Aorta (tissue), 5 donors: ENCODE measurements at regions not wholly inside any gene's neighbourhood (a gene's known extent, or its start where the extent isn't known, plus 50 kb on each side); places are given as distances from the start of the nearest gene placed in this dataset.

Experiments
- ATAC-seq: fragments of 200-7000 bp; cut with Tn5 transposase; one replicate; pipeline ENCODE4 v1.9.1; 2022; ENCODE audit warnings: moderate library complexity; ENCODE audit not compliant: low FRiP score
- DNase-seq, 2 donors: peaks; one replicate each; pipeline ENCODE4 v3.0.0-alpha.2; 2020
- H3K27ac ChIP-seq, 2 donors: one replicate each; pipeline ENCODE4 v1.5.1; 2013; ENCODE audit warnings: low read length in 2 of 2, mild to moderate bottlenecking in 2 of 2, moderate library complexity in 2 of 2, control low read depth in 1 of 2, inconsistent platforms in 1 of 2, low read depth in 1 of 2
- H3K27me3 ChIP-seq, 2 donors: one replicate each; pipeline ENCODE4 v1.6.1; 2013; ENCODE audit warnings: control low read depth in 1 of 2, low read length in 1 of 2, mild to moderate bottlenecking in 1 of 2, moderate library complexity in 1 of 2; ENCODE audit not compliant: insufficient read depth in 2 of 2, control insufficient read depth in 1 of 2
- H3K36me3 ChIP-seq, 2 donors: one replicate each; pipeline ENCODE4 v1.6.1; 2013; ENCODE audit warnings: control low read depth in 1 of 2, low read length in 1 of 2, mild to moderate bottlenecking in 1 of 2; ENCODE audit not compliant: insufficient read depth in 2 of 2, control insufficient read depth in 1 of 2
- H3K4me1 ChIP-seq, 2 donors: one replicate each; pipeline ENCODE4 v1.6.1; 2013; ENCODE audit warnings: low read length in 2 of 2, control low read depth in 1 of 2, mild to moderate bottlenecking in 1 of 2, moderate library complexity in 1 of 2; ENCODE audit not compliant: insufficient read depth in 2 of 2, control insufficient read depth in 1 of 2
- H3K4me3 ChIP-seq, 2 donors: one replicate each; pipeline ENCODE4 v1.5.1; 2013; ENCODE audit warnings: low read length in 2 of 2, control low read depth in 1 of 2, mild to moderate bottlenecking in 1 of 2
- H3K9me3 ChIP-seq: one replicate; pipeline ENCODE4 v1.6.1; 2013; ENCODE audit warnings: mild to moderate bottlenecking, low read length; ENCODE audit not compliant: control insufficient read depth
- WGBS, 2 donors: extraction: QIAGEN DNeasy Blood & Tissue Kit; methylation state at CpG; one replicate each; pipeline ENCODE4 v1.1.7; 2013; 5-methylcytosine and 5-hydroxymethylcytosine counted together
- intact Hi-C, 2 donors: fragments of 100-400 bp; cut with DNase I; formaldehyde crosslinking; loops; one replicate each; pipeline versions ENCODE4 v1.14.2 to v1.15.0; 2022
- donor health status: healthy with polysubstance abuse.
- donor health status: Bipolar disorder and iron deficiency.
- donor health status: DM: no; HTN: no; CAD: no.
- donor health status: DM: no; HTN: no; CAD: no.
- donor health status: DM: yes; HTN: yes; CAD: no.

DNA sequence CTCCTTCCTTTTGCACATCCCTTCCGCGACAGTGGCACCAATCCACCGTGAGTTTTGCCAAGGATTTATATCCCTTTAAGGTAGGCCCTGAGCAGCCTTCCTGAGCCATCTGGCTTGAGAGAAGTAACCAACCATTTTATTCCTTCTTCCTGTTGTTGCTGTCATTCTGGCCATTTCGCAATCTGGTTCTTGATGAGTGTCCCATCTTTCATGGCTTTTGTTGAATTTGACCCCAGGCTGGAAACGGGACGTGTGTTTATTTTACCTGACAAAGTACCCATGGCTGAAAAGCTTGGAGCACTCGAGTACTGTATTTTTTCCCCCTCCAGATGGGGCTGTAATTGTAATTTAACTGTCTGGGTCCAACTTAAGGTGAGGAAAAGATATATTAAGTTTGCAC lies 173.4 kb downstream of the WNT5A start:
- Histone ChIP-seq H3K27me3 (peaks cover 0 to 1% of the 10 kb centered on the region in 2 donors), H3K27ac (no peak overlapping the region), H3K36me3 (no peaks in the 10 kb centered on the region), H3K4me3 (no peak overlapping the region), H3K9me3 (no peaks in the 10 kb centered on the region), H3K4me1 (no peaks in the 10 kb centered on the region)
- ATAC-seq: no peak
- intact Hi-C loops: no loop called here
- no peak for DNase-seq
- 83 to 86% methylated on average over 7 of the region's 7 CpGs for WGBS, 2 donors

DNA sequence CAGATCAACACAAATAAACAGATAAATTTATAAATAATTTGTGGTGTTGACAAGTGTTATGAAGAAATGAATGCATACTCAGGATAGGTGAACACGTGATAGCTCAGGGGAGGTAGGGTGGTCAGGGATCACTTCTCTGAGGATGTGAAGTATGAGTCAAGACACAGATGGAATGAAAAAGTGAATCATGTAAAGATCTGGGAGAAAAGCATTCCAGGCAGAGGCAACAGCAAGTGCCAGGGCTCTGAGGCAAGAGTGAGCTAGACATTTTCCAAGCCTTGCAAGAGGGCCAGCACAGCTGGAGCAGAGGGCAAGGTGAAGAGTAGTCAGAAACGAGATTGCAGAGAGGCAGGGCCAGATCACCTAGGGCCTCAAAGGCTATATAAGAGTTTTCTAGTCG lies 177.8 kb downstream of the WNT5A start:
- Histone ChIP-seq H3K4me1 (no peaks in the 10 kb centered on the region), H3K27ac (no peak overlapping the region), H3K36me3 (no peaks in the 10 kb centered on the region), H3K9me3 (peaks cover 1% of the 10 kb centered on the region), H3K4me3 (no peak overlapping the region), H3K27me3 (no peaks in the 10 kb centered on the region)
- intact Hi-C loops: no loop called here
- 78% methylated on average over 3 of the region's 3 CpGs for WGBS, 2 donors
- ATAC-seq: no peak
- no peak for DNase-seq

DNA sequence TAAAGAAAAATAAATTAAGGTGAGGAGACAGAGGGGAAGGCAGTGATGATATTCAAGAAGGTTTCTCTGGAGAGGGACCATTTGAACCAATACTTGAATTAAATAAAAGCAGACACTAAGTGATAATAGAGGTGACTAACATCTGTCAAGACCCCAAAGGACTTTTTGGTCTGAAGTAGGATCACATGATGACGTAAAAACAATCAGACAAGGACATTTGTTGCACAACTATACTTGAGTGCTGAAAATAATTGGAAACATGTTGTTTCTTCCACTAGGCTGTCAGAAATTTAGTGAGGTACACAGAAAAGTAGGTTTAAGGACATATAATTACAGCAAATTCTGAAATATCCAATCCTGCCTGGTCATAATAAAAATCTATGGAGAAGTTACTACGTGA lies 179.5 kb downstream of the WNT5A start:
- ATAC-seq (no peak), DNase-seq (no peak)
- no peak overlapping the region for H3K27ac ChIP-seq
- H3K27me3 ChIP-seq: no peaks in the 10 kb centered on the region
- intact Hi-C loops: no loop called here
- no peaks in the 10 kb centered on the region for H3K4me1 ChIP-seq
- H3K9me3 ChIP-seq: peaks cover 1% of the 10 kb centered on the region
- H3K4me3 ChIP-seq: no peak overlapping the region
- WGBS, 2 donors: 87 to 88% methylated on average over 2 of the region's 2 CpGs
- no peaks in the 10 kb centered on the region for H3K36me3 ChIP-seq

DNA sequence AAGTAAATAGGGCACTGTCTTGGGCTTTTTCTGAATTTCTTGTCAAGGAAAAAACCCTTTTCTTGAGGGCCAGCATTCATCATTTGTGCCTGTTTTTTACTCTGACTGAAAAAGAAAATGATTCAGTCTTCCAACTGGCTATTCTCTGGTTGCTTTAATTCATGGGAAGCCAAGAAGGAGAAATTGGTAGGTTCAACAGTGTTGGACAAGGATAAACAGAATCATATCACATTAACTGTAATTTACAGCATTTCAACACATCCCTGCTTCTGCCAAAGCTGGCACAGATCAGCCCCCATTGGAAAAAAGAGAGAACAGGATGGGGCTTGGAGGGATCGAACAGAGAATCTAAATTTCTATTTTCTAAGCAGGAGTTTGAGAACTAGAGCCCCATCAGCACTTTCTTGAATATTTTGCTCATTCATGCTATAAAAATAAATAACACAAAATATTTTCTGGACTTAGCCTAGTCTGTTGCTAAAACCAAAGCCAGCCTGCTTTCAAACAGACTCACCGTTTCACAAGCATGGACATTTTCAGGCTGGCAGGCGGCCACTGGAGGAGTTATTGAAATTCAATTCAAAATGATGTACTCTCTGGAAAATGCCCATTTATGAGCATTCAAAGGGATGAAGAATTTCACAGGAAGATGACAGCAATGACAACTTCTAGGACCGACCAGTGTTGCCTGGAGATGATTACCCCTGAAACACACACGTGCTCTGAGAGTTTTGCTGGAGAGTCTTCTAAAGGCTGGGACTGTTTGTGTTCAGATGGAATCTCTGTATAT lies 181.2 kb downstream of the WNT5A start:
- peaks cover 1% of the 10 kb centered on the region for H3K9me3 ChIP-seq
- no peaks in the 10 kb centered on the region for H3K4me1 ChIP-seq
- 12 to 22% methylated on average over 5 of the region's 5 CpGs for WGBS, 2 donors
- no peak overlapping the region for H3K27ac ChIP-seq
- no peaks in the 10 kb centered on the region for H3K27me3 ChIP-seq
- H3K4me3 ChIP-seq: no peak overlapping the region
- DNase-seq (no peak), ATAC-seq (no peak)
- no peaks in the 10 kb centered on the region for H3K36me3 ChIP-seq
- intact Hi-C loops: no loop called here

DNA sequence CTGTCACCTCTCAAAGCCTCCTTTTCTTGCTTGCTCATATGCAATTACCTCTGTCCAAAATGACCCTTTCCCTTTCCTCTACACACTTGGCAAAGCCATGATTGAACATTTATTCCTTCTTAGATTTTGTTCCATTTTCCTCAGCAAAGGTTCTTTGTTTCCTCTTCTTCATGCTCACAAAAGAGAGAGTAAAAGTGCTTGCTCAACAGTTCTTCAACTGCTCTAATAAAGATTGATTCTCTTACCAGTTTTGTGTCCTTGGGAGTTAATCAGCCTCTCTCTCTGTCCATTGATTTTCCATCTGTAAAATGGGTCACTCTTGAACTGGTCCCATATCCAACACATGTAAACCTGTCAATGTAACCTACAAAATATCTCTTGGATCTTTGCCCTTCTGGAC lies 186.4 kb downstream of the WNT5A start:
- intact Hi-C loops: no loop called here
- ATAC-seq (no peak), DNase-seq (no peak)
- Histone ChIP-seq H3K9me3 (peaks cover 4% of the 10 kb centered on the region), H3K27ac (no peak overlapping the region), H3K4me3 (no peak overlapping the region), H3K27me3 (no peaks in the 10 kb centered on the region), H3K4me1 (no peaks in the 10 kb centered on the region), H3K36me3 (no peaks in the 10 kb centered on the region)

DNA sequence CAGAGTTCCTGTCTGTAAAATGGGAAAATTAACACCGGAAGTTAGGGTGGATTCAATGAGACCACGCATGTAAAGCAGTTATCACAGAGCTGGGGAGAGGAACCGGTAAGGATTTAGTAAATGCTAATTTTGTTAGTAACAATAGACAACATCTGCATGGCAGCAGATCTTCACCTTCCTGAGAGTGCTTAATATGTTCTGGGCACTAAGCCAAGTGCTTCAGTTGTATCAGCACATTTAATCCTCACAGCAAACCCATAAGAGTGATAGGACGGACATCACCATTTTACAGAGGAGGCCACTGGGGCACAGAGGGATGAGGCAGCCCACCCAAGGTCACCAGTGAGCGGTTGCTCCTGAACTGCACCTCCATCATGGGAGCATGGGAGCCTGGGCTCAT lies 189.4 kb downstream of the WNT5A start:
- intact Hi-C loops: no loop called here
- DNase-seq (no peak), ATAC-seq (no peak)
- H3K36me3 ChIP-seq: no peaks in the 10 kb centered on the region
- H3K9me3 ChIP-seq: peaks cover 4% of the 10 kb centered on the region
- no peak overlapping the region for H3K27ac ChIP-seq
- H3K4me3 ChIP-seq: no peak overlapping the region
- 90 to 91% methylated on average over 5 of the region's 5 CpGs for WGBS, 2 donors
- H3K27me3 ChIP-seq: no peaks in the 10 kb centered on the region
- no peaks in the 10 kb centered on the region for H3K4me1 ChIP-seq

DNA sequence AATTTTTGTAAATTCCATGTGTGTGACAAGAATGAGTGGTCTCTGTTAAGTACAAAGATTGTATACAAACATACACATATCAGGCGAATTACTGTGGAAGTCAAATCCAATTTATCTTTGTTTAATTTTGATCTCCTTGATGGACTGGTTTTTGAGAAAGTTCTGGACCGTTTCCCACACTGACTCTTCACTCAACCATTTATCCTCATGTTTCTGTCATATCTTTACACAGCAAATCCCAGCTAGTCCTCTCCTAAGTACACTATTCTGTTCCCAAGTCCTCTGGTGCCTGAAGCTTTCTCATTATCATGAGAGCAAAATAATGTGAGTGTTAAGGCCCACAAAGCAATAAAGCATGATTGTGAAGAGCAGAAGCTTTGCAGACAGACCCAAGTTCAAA lies 189.9 kb downstream of the WNT5A start:
- DNase-seq (no peak), ATAC-seq (no peak)
- Histone ChIP-seq H3K9me3 (peaks cover 4% of the 10 kb centered on the region), H3K36me3 (no peaks in the 10 kb centered on the region), H3K27me3 (no peaks in the 10 kb centered on the region), H3K4me1 (no peaks in the 10 kb centered on the region), H3K27ac (no peak overlapping the region), H3K4me3 (no peak overlapping the region)
- 85 to 91% methylated on average over 2 of the region's 2 CpGs for WGBS, 2 donors
- intact Hi-C loops: no loop called here

DNA sequence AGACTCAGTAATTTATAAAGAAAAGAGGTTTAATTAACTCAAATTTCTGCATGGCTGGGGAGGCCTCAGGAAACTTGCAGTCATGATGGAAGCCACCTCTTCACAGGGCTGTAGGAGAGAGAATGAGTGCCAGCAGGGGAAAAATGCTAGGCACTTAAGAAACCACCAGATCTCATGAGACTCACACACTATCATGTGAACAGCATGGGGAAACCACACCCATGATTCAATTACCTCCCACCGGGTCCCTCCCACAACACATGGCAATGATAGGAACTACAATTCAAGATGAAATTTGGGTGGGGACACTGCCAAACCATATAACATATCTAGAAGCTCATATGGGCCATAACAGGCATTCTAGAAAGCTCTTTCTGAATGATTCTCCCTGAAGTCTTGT lies 190.3 kb downstream of the WNT5A start:
- H3K36me3 ChIP-seq: no peaks in the 10 kb centered on the region
- peaks cover 4% of the 10 kb centered on the region for H3K9me3 ChIP-seq
- H3K4me3 ChIP-seq: no peak overlapping the region
- no peaks in the 10 kb centered on the region for H3K4me1 ChIP-seq
- DNase-seq (no peak), ATAC-seq (no peak)
- H3K27ac ChIP-seq: no peak overlapping the region
- 84 to 86% methylated on average over 1 of the region's 1 CpG for WGBS, 2 donors
- no peaks in the 10 kb centered on the region for H3K27me3 ChIP-seq
- intact Hi-C loops: no loop called here

DNA sequence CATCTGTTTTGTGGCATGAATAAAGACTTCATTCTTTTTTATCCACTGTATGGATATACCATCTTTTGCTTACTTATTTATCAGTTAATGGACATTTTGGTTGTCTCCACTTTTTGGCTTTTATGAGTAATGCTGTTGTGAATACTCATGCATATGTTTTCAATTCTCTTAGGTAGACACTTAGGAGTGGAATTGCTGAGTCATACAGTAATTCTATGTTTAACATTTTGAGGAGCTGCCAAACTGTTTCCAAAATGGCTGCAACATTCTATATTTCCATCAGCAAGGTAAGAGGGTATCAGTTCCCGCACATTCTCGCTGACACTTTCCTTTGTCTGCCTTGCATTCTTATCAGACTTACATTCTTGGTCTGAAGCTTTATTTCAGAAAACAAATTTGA lies 191.1 kb downstream of the WNT5A start:
- no peak for ATAC-seq
- peaks cover 4% of the 10 kb centered on the region for H3K9me3 ChIP-seq
- H3K27ac ChIP-seq: no peak overlapping the region
- no peaks in the 10 kb centered on the region for H3K36me3 ChIP-seq
- no peaks in the 10 kb centered on the region for H3K27me3 ChIP-seq
- no peaks in the 10 kb centered on the region for H3K4me1 ChIP-seq
- 68 to 70% methylated on average over 2 of the region's 2 CpGs for WGBS, 2 donors
- H3K4me3 ChIP-seq: no peak overlapping the region
- no peak for DNase-seq
- intact Hi-C loops: no loop called here
